HS-27A (cell line): ENCODE measurements at regions not wholly inside any gene's neighbourhood (a gene's known extent, or its start where the extent isn't known, plus 50 kb on each side); places are given as distances from the start of the nearest gene placed in this dataset.

Source experiments
- DNase-seq: peaks from one replicate; pipeline ENCODE4 v3.0.0-alpha.2; 2012; ENCODE audit warnings: low read depth, missing footprints

GRCh38 chr6:9405369-9405768, 970.0 kb upstream of the SLC35B3 start:
- DNase-seq = peak; percentile 19

- DNase-seq = no peak
These were observed 969.2 kb upstream of the SLC35B3 start for GRCh38 chr6:9404351-9405146.

- DNase-seq = no peak
These were observed 968.4 kb upstream of the SLC35B3 start for GRCh38 chr6:9403736-9404135.

GRCh38 chr6:9401960-9402359, 966.6 kb upstream of the SLC35B3 start:
- DNase-seq = no peak

GRCh38 chr6:9399916-9400315, 964.6 kb upstream of the SLC35B3 start:
- no peak for DNase-seq

GRCh38 chr6:9398767-9399373, 963.5 kb upstream of the SLC35B3 start:
- DNase-seq = no peak

GRCh38 chr6:9398071-9398766, 962.9 kb upstream of the SLC35B3 start:
- no peak for DNase-seq

- no peak for DNase-seq
These were observed 953.3 kb upstream of the SLC35B3 start for GRCh38 chr6:9388596-9388995.

- no peak for DNase-seq
These were observed 945.2 kb upstream of the SLC35B3 start for GRCh38 chr6:9380568-9380967.

- no peak for DNase-seq
These were observed 938.0 kb upstream of the SLC35B3 start for GRCh38 chr6:9373308-9373707.

- no peak for DNase-seq
These were observed 935.1 kb upstream of the SLC35B3 start for GRCh38 chr6:9370480-9370879.

- DNase-seq = no peak
These were observed 930.0 kb upstream of the SLC35B3 start for GRCh38 chr6:9365378-9365777.

GRCh38 chr6:9361749-9362148, 926.4 kb upstream of the SLC35B3 start:
- no peak for DNase-seq

- peak; percentile 33 for DNase-seq
These were observed 925.5 kb upstream of the SLC35B3 start for GRCh38 chr6:9360881-9361280.

GRCh38 chr6:9347608-9348007, 912.3 kb upstream of the SLC35B3 start:
- DNase-seq = no peak

GRCh38 chr6:9346923-9347322, 911.6 kb upstream of the SLC35B3 start:
- no peak for DNase-seq

GRCh38 chr6:9335431-9335830, 900.1 kb upstream of the SLC35B3 start:
- no peak for DNase-seq

- no peak for DNase-seq
These were observed 899.6 kb upstream of the SLC35B3 start for GRCh38 chr6:9334979-9335378.

GRCh38 chr6:9332241-9332780, 897.0 kb upstream of the SLC35B3 start:
- DNase-seq = no peak

GRCh38 chr6:9316831-9317230, 881.5 kb upstream of the SLC35B3 start:
- DNase-seq = no peak

- DNase-seq = no peak
These were observed 880.8 kb upstream of the SLC35B3 start for GRCh38 chr6:9315966-9316650.

GRCh38 chr6:9308284-9308683, 872.9 kb upstream of the SLC35B3 start:
- no peak for DNase-seq
